ENCODE measurements at regions not wholly inside any gene's neighbourhood (a gene's known extent, or its start where the extent isn't known, plus 50 kb on each side); places are given as distances from the start of the nearest gene placed in this dataset.

DNA sequence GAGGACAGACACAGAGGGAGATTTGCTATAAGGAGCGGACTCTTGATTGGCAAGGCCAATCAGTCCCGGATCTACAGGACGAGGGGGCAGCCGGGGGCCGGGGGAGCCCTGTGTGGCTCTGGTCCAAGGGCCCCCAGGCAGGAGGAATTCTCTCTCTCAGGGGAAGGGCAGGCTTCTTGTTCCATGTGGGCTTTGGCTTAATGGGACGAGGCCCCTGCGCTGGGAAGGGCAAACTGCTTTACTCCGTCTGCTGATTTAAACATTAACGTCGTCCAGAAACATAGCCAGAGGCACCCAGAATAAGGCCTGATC, 75.9 kb downstream of the TMEM18 start:
- TF ChIP-seq CTCF (IDR thresholded peaks at IDR 0.05), result no peak

DNA sequence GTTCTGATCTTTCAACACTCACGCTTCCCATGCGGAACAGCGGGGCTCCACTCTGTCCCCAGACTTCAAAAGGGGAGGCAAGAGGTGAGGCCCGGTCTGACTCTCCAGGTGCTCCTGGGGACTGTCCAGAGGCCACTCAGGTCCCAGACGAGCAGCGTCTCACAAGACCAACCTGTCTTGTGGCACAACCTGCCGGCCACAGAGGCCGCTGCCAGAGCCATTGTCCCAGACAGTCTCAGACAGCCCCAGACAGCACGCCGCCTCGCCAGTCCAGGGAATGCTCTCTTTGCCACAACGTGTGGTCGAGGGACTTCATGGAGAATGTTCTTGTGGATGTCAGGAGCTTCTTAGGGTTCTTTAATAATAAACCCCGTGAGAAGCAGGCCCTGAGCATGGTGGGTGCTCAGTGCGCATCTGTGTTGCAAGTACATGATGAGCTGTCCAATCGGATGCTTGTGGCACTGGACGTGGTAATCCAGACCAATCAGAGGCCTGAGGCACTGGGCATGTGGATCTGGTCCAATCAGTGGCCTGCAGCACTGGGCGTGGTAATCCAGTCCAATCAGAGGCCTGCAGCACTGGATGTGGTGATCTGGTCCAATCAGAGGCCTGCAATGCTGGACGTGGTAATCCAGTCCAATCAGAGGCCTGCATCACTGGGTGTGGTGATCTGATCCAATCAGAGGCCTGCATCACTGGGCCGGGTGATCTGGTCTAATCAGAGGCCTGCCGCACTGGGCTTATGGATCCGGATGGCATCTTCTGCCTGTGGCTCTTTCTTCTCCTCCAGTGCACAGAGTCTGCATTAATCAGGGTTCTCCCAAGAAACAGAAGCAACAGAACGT, 76.4 kb downstream of the TMEM18 start:
- TF ChIP-seq CTCF (IDR thresholded peaks at IDR 0.05), result no peak

- no peak for TF ChIP-seq CTCF (IDR thresholded peaks at IDR 0.05)
These were observed 77.6 kb downstream of the TMEM18 start for GRCh38 chr2:599601-600000.

GRCh38 chr2:598058-598802, 79.0 kb downstream of the TMEM18 start:
- no peak for TF ChIP-seq CTCF (IDR thresholded peaks at IDR 0.05)

- no peak for TF ChIP-seq CTCF (IDR thresholded peaks at IDR 0.05)
These were observed 81.2 kb downstream of the TMEM18 start for GRCh38 chr2:595831-596592.

GRCh38 chr2:595141-595815, 81.9 kb downstream of the TMEM18 start:
- no peak for TF ChIP-seq CTCF (IDR thresholded peaks at IDR 0.05)

GRCh38 chr2:594297-594949, 82.8 kb downstream of the TMEM18 start:
- no peak for TF ChIP-seq CTCF (IDR thresholded peaks at IDR 0.05)

Measured in LNCAP (cell line).